ENCODE measurements at regions not wholly inside any gene's neighbourhood (a gene's known extent, or its start where the extent isn't known, plus 50 kb on each side); places are given as distances from the start of the nearest gene placed in this dataset.

DNA sequence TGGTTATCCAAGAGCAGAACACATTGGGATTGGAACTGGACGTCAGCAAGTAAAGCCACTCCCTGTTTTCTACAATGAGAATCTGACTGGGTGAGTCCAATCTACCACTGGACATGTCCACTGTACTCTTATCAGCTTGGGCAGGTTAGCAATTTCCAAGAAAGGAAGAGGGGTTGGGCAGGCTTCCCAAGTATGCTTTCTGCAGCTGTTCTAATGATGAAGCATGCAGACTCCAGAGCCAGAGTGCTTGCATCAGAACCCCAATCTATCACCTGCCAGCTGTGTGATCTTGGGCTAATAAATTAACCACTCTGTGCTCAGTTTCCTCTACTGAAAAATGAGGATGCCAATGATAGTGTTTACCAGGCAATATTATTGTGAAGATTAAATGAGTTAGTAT, 92.0 kb downstream of the EMP1 start:
- TF ChIP-seq RFX5 (IDR thresholded peaks at IDR 0.05; ENCODE audit: low read depth, low read length) (no peak), POLR2A (IDR thresholded peaks at IDR 0.05; ENCODE audit: low read depth, low read length) (no peak), SMC3 (IDR thresholded peaks at IDR 0.05; ENCODE audit: low read depth, low read length) (no peak), BHLHE40 (IDR thresholded peaks at IDR 0.05; ENCODE audit: low read depth, low read length) (no peak), CEBPB (IDR thresholded peaks at IDR 0.05; ENCODE audit: low read depth, low read length) (no peak), CHD1 (IDR thresholded peaks at IDR 0.05; ENCODE audit: low read depth, low read length) (no peak), NFE2L2 (IDR thresholded peaks at IDR 0.05; ENCODE audit: low read depth, low read length) (no peak), RAD21 (IDR thresholded peaks at IDR 0.05; ENCODE audit: low read length) (no peak), MXI1 (IDR thresholded peaks at IDR 0.05; ENCODE audit: borderline replicate concordance, low read depth, low read length) (no peak)
- TF ChIP-seq, protein P1, sequence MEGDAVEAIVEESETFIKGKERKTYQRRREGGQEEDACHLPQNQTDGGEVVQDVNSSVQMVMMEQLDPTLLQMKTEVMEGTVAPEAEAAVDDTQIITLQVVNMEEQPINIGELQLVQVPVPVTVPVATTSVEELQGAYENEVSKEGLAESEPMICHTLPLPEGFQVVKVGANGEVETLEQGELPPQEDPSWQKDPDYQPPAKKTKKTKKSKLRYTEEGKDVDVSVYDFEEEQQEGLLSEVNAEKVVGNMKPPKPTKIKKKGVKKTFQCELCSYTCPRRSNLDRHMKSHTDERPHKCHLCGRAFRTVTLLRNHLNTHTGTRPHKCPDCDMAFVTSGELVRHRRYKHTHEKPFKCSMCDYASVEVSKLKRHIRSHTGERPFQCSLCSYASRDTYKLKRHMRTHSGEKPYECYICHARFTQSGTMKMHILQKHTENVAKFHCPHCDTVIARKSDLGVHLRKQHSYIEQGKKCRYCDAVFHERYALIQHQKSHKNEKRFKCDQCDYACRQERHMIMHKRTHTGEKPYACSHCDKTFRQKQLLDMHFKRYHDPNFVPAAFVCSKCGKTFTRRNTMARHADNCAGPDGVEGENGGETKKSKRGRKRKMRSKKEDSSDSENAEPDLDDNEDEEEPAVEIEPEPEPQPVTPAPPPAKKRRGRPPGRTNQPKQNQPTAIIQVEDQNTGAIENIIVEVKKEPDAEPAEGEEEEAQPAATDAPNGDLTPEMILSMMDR (conservative IDR thresholded peaks at IDR 0.05; ENCODE audit: low read depth, low read length): no peak
- TF ChIP-seq, protein P2, sequence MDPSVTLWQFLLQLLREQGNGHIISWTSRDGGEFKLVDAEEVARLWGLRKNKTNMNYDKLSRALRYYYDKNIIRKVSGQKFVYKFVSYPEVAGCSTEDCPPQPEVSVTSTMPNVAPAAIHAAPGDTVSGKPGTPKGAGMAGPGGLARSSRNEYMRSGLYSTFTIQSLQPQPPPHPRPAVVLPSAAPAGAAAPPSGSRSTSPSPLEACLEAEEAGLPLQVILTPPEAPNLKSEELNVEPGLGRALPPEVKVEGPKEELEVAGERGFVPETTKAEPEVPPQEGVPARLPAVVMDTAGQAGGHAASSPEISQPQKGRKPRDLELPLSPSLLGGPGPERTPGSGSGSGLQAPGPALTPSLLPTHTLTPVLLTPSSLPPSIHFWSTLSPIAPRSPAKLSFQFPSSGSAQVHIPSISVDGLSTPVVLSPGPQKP (IDR thresholded peaks at IDR 0.05; ENCODE audit: borderline replicate concordance, low read depth, low read length): no peak
- TF ChIP-seq, protein P3, sequence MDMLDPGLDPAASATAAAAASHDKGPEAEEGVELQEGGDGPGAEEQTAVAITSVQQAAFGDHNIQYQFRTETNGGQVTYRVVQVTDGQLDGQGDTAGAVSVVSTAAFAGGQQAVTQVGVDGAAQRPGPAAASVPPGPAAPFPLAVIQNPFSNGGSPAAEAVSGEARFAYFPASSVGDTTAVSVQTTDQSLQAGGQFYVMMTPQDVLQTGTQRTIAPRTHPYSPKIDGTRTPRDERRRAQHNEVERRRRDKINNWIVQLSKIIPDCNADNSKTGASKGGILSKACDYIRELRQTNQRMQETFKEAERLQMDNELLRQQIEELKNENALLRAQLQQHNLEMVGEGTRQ (IDR thresholded peaks at IDR 0.05; ENCODE audit: low read depth, low read length): no peak

Measured in IMR-90 (cell line).